ENCODE measurements at regions not wholly inside any gene's neighbourhood (a gene's known extent, or its start where the extent isn't known, plus 50 kb on each side); places are given as distances from the start of the nearest gene placed in this dataset.

- 73 to 79% (median 77%) methylated on average over 1 of the region's 1 CpG for WGBS, 3 donors
Observed at GRCh38 chr4:163591614-163592020, 97.1 kb downstream of the TMA16 start.

DNA sequence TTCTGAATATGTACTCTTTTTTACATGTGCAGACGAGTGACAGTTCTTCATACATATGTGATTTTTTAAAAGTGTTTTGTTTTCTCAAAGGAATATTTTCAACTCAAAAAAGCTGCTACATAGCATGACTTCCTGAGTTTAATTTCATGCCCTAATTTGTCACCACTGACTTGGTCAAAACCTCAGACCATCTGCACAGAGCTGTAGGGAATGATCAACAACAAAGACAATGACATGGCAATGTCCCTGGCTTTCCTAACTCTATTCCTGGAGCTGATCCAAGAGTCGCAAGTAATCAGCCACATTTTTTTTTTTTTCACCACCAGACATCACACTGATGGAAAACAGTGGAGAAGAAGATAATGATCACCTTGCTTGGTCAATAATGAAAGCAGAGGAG lies 97.7 kb downstream of the TMA16 start:
- DNase-seq (no peak), ATAC-seq (no peak)
- no peak overlapping the region for H3K27ac ChIP-seq
- intact Hi-C loops (cut with DNase I) = no loop called here
- no peaks in the 10 kb centered on the region for H3K36me3 ChIP-seq (ENCODE audit: insufficient read depth in 1 of 2, low read depth in 1 of 2)
- TF ChIP-seq CTCF (IDR thresholded peaks at IDR 0.05) = no peak
- H3K4me1 ChIP-seq = no peaks in the 10 kb centered on the region
- H3K9me3 ChIP-seq = no peaks in the 10 kb centered on the region
- no peaks in the 10 kb centered on the region for H3K27me3 ChIP-seq (ENCODE audit: insufficient read depth in 3 of 3, low read length in 2 of 3)
- H3K4me3 ChIP-seq = no peak overlapping the region
- WGBS, 3 donors = 15 to 29% (median 19%) methylated on average over 2 of the region's 2 CpGs

More at GRCh38 chr4:163591614-163592020, 97.1 kb downstream of the TMA16 start:
- Histone ChIP-seq H3K36me3 (ENCODE audit: insufficient read depth in 1 of 2, low read depth in 1 of 2) (no peaks in the 10 kb centered on the region), H3K4me1 (no peaks in the 10 kb centered on the region), H3K27me3 (ENCODE audit: insufficient read depth in 3 of 3, low read length in 2 of 3) (no peaks in the 10 kb centered on the region), H3K9me3 (no peaks in the 10 kb centered on the region), H3K4me3 (no peak overlapping the region), H3K27ac (no peak overlapping the region)
- intact Hi-C loops (cut with DNase I) = no loop called here
- no peak for TF ChIP-seq CTCF (IDR thresholded peaks at IDR 0.05)
- DNase-seq (no peak), ATAC-seq (no peak)

DNA sequence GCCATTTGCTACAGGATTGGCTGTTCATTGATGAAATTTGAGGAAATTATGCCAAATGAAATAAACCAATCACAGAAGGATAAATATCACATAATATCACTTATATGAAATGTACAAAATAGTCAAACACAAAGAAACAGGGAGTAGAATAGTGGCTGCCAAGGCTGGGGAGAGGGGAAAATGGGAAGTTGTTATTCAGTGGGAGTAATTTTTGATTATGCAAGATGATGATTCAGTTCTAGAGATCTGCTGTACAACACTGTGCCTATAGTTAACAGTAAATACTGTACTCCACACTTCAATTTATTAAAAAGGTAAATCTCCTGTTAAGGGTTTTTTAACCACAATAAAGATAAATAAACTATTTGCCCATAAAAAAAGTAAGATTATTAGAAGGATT lies 101.1 kb downstream of the TMA16 start:
- no peak for TF ChIP-seq CTCF (IDR thresholded peaks at IDR 0.05)
- intact Hi-C loops (cut with DNase I) = no loop called here
- ATAC-seq = no peak
- H3K4me3 ChIP-seq = no peak overlapping the region
- H3K9me3 ChIP-seq = no peaks in the 10 kb centered on the region
- H3K36me3 ChIP-seq (ENCODE audit: insufficient read depth in 1 of 2, low read depth in 1 of 2) = no peaks in the 10 kb centered on the region
- no peak for DNase-seq
- H3K27me3 ChIP-seq (ENCODE audit: insufficient read depth in 3 of 3, low read length in 2 of 3) = no peaks in the 10 kb centered on the region
- no peaks in the 10 kb centered on the region for H3K4me1 ChIP-seq
- H3K27ac ChIP-seq = no peak overlapping the region

DNA sequence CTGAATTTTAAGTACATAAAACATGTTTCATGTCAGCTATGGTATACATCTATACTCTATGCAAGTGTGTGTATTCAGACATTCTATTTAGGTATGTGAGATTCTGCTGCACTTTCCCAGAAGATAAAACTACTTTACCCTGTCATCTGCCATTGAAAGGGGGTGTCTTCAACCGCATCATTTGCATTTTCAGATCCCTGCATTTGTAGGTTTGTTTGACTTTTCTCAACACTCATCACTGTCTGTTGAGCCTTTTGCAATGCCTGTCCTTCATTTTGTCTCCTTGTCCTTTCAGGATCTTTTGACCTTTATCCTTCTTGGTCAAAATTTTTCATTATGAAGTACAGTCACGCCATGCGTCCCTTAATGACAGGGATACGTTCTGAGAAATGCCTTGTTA lies 103.5 kb downstream of the TMA16 start:
- no peak for ATAC-seq
- 81 to 87% (median 85%) methylated on average over 4 of the region's 4 CpGs for WGBS, 3 donors
- H3K4me3 ChIP-seq = no peak overlapping the region
- no peaks in the 10 kb centered on the region for H3K36me3 ChIP-seq (ENCODE audit: insufficient read depth in 1 of 2, low read depth in 1 of 2)
- H3K9me3 ChIP-seq = no peaks in the 10 kb centered on the region
- H3K27ac ChIP-seq = no peak overlapping the region
- no peaks in the 10 kb centered on the region for H3K4me1 ChIP-seq
- no peak for TF ChIP-seq CTCF (IDR thresholded peaks at IDR 0.05)
- no peaks in the 10 kb centered on the region for H3K27me3 ChIP-seq (ENCODE audit: insufficient read depth in 3 of 3, low read length in 2 of 3)
- intact Hi-C loops (cut with DNase I) = no loop called here
- no peak for DNase-seq

GRCh38 chr4:163598489-163598888 lies 104.0 kb downstream of the TMA16 start:
- 86 to 94% (median 90%) methylated on average over 2 of the region's 2 CpGs for WGBS, 3 donors
- no peak overlapping the region for H3K27ac ChIP-seq
- H3K4me1 ChIP-seq = no peaks in the 10 kb centered on the region
- no peaks in the 10 kb centered on the region for H3K36me3 ChIP-seq (ENCODE audit: insufficient read depth in 1 of 2, low read depth in 1 of 2)
- no peak for ATAC-seq
- no peak for TF ChIP-seq CTCF (IDR thresholded peaks at IDR 0.05)
- H3K9me3 ChIP-seq = no peaks in the 10 kb centered on the region
- intact Hi-C loops (cut with DNase I) = no loop called here
- H3K27me3 ChIP-seq (ENCODE audit: insufficient read depth in 3 of 3, low read length in 2 of 3) = no peaks in the 10 kb centered on the region
- DNase-seq = no peak
- no peak overlapping the region for H3K4me3 ChIP-seq

Data from psoas muscle (tissue), 7 donors.